ENCODE measurements at regions not wholly inside any gene's neighbourhood (a gene's known extent, or its start where the extent isn't known, plus 50 kb on each side); places are given as distances from the start of the nearest gene placed in this dataset.

DNA sequence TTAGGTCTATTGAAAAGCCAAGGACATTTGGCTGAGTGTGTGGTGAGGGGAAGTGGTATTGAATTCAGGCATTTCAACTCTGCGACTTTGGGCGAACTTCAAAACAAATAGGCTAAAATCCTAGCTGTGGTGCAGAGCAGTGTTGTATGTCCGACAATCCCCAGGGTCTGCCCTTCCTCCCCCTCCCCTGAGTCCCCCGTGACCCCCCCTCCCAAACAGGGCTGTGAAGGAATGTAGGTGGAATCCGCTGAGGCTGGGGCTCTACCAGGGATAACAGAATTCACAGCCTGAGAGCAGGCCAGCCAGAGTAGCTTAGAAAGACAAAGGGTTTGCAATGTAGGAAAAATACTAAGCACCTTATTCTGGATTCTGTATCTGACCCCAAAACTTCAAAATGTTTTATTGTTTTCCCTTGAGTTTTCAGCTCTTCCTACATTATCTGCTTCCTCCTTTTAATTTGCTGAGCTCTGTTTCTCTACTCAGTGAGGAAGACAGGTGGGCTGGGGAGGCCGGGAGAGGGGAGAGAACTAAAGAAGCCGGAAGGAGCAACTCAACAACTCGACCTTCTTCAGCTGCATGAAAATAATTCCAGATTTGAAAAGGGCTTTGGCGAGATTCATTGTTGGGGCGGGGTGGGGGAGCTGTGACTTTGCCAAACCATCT, 315.2 kb downstream of the BLID start:
- TF ChIP-seq, protein P1, sequence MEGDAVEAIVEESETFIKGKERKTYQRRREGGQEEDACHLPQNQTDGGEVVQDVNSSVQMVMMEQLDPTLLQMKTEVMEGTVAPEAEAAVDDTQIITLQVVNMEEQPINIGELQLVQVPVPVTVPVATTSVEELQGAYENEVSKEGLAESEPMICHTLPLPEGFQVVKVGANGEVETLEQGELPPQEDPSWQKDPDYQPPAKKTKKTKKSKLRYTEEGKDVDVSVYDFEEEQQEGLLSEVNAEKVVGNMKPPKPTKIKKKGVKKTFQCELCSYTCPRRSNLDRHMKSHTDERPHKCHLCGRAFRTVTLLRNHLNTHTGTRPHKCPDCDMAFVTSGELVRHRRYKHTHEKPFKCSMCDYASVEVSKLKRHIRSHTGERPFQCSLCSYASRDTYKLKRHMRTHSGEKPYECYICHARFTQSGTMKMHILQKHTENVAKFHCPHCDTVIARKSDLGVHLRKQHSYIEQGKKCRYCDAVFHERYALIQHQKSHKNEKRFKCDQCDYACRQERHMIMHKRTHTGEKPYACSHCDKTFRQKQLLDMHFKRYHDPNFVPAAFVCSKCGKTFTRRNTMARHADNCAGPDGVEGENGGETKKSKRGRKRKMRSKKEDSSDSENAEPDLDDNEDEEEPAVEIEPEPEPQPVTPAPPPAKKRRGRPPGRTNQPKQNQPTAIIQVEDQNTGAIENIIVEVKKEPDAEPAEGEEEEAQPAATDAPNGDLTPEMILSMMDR (IDR thresholded peaks at IDR 0.05): no peak
- TF ChIP-seq, protein P2, sequence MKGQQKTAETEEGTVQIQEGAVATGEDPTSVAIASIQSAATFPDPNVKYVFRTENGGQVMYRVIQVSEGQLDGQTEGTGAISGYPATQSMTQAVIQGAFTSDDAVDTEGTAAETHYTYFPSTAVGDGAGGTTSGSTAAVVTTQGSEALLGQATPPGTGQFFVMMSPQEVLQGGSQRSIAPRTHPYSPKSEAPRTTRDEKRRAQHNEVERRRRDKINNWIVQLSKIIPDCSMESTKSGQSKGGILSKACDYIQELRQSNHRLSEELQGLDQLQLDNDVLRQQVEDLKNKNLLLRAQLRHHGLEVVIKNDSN (CRISPR knock-in tag; IDR thresholded peaks at IDR 0.05): no peak
- TF ChIP-seq ATF1 (CRISPR knock-in tag; IDR thresholded peaks at IDR 0.05): no peak
- TF ChIP-seq, protein P3, sequence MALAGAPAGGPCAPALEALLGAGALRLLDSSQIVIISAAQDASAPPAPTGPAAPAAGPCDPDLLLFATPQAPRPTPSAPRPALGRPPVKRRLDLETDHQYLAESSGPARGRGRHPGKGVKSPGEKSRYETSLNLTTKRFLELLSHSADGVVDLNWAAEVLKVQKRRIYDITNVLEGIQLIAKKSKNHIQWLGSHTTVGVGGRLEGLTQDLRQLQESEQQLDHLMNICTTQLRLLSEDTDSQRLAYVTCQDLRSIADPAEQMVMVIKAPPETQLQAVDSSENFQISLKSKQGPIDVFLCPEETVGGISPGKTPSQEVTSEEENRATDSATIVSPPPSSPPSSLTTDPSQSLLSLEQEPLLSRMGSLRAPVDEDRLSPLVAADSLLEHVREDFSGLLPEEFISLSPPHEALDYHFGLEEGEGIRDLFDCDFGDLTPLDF (CRISPR knock-in tag; IDR thresholded peaks at IDR 0.05): no peak
- TF ChIP-seq, protein P4, sequence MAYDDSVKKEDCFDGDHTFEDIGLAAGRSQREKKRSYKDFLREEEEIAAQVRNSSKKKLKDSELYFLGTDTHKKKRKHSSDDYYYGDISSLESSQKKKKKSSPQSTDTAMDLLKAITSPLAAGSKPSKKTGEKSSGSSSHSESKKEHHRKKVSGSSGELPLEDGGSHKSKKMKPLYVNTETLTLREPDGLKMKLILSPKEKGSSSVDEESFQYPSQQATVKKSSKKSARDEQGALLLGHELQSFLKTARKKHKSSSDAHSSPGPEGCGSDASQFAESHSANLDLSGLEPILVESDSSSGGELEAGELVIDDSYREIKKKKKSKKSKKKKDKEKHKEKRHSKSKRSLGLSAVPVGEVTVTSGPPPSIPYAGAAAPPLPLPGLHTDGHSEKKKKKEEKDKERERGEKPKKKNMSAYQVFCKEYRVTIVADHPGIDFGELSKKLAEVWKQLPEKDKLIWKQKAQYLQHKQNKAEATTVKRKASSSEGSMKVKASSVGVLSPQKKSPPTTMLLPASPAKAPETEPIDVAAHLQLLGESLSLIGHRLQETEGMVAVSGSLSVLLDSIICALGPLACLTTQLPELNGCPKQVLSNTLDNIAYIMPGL (CRISPR knock-in tag; IDR thresholded peaks at IDR 0.05): no peak
- TF ChIP-seq, protein P5, sequence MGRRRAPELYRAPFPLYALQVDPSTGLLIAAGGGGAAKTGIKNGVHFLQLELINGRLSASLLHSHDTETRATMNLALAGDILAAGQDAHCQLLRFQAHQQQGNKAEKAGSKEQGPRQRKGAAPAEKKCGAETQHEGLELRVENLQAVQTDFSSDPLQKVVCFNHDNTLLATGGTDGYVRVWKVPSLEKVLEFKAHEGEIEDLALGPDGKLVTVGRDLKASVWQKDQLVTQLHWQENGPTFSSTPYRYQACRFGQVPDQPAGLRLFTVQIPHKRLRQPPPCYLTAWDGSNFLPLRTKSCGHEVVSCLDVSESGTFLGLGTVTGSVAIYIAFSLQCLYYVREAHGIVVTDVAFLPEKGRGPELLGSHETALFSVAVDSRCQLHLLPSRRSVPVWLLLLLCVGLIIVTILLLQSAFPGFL (CRISPR knock-in tag; IDR thresholded peaks at IDR 0.05; ENCODE audit: borderline replicate concordance): no peak
